GM19455 (cell line): ENCODE measurements at regions not wholly inside any gene's neighbourhood (a gene's known extent, or its start where the extent isn't known, plus 50 kb on each side); places are given as distances from the start of the nearest gene placed in this dataset.

ENCODE experiments used
- ATAC-seq: cut with Tn5 transposase; IDR thresholded peaks from one replicate; pipeline ENCODE4 v1.9.1; 2021; ENCODE audit not compliant: unreplicated experiment

- ATAC-seq: no peak
These were observed 394.0 kb upstream of the HSFY2 start for GRCh38 chrY:19167319-19168201.

GRCh38 chrY:19148783-19149182, 375.2 kb upstream of the HSFY2 start:
- ATAC-seq: no peak

DNA sequence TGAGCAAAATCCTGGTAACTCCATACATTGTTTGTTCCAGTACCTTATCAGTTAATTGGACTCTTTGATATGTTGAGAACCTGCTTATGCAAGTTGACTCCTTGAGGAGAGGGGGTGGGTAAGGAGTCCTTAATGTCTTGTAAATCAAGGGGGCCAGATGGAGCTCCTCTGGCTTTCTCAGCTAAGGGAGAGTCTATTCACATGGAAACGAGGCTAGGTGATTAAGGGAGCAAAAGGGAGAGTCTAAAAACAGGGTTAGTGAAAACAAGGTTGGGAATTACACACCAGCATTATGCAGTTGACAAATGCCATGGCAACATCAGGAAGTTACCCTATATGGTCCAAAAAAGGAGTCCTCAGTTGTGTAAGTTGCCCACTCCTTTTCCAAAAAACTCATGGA, 372.8 kb upstream of the HSFY2 start:
- ATAC-seq: no peak

GRCh38 chrY:19142093-19142492, 368.6 kb upstream of the HSFY2 start:
- ATAC-seq: no peak

DNA sequence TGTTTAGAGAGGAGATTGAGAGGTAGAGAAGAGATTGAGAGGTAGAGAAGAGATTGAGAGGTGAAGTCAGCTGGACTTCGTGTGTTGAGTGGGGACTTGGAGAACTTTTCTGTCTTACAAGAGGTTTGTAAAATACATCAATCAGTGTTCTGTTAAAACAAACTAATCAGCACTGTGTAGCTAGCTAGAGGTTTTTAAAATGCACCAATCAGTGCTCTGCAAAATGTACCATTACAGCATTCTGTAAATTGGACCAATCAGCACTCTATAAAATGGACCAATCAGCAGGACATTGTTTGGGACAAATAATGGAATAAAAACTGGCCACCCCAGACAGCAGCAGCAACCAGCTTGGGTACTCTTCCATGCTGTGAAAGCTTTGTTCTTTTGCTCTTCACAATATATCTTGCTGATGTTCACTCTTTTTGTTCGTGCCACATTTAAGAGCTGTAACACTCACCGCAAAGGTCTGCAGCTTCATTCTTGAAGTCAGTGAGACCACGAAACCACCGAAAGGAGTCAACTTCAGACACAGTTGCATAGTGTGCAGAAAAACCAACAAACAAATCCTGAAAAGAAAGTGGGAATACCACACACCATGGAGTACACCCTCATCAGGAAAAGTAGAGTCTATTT, 366.9 kb upstream of the HSFY2 start:
- ATAC-seq: no peak

DNA sequence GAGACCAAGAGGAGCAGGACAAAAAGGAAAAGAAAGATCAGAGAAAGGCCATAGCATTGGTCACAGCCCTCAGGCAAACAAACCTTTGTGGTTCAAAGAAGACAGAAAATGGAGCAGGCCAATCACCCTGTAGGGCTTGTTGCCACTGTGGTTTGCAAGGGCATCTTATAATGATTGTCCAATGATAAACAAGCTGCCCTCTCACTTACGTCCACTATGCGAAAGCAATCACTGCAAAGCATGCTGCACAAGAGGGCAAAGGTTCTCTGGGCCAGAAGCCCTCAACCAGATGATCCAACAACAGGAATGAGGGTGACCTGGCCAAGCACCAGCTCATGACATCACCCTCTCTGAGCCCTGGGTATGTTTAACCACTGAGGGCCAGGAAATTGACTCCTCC, 360.9 kb upstream of the HSFY2 start:
- no peak for ATAC-seq

GRCh38 chrY:19130569-19131358, 357.2 kb upstream of the HSFY2 start:
- no peak for ATAC-seq

GRCh38 chrY:19126889-19127288, 353.4 kb upstream of the HSFY2 start:
- ATAC-seq: no peak

DNA sequence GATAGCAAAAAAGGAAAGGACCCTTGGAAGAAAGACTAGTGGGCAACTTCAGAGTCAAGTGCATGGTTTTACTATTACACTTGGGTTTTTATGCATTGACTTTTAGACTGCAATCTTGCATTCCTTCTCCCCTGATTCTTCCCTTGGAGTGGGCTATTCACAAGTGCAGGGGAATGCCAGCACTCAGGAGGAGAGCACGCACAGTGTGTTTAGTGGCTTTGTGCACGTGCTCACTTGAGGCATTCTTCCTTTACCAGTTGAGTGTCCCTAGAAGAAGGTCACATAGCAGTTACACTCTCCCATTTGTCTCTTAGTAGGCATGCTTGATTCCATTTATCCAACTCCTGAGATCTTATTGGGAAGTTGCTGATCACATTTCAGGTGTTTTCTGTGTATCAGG, 351.1 kb upstream of the HSFY2 start:
- no peak for ATAC-seq

GRCh38 chrY:19122450-19122849, 348.9 kb upstream of the HSFY2 start:
- no peak for ATAC-seq

DNA sequence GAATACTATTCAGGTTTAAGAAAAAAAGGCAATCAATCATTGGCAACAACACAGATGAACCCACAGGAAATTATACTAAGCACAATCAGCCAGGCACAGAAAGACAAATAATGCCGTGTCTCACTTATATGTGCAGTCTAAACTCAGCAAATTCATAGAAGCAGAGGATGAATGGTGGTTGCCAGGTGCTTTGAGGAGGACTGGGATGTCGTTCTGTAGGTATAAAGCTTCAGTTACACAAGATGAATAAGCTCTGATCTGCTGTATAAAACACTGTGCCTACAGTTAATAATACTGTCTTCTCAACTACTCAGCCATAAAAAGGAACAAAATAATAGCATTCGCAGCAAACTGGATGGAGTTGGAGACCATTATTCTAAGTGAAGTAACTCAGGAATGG, 324.8 kb upstream of the HSFY2 start:
- ATAC-seq: no peak

DNA sequence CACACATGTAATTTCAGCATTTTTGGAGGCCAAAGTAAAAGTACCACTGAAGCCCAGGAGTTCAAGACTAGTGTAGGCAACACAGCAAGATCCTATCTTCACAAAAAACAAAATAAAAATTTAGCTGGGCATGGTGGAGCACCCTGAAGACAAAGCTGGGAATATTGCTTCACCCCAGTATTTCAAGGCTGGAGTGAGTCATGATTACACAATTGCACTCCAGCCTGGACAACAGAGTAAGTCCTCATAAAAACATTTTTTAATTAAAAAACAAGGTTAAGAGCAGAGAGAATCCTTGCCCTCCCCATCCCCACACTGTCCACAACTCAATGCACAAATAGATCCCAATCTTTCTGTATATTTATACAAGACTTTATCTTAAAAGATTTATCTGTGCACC, 321.9 kb upstream of the HSFY2 start:
- no peak for ATAC-seq

DNA sequence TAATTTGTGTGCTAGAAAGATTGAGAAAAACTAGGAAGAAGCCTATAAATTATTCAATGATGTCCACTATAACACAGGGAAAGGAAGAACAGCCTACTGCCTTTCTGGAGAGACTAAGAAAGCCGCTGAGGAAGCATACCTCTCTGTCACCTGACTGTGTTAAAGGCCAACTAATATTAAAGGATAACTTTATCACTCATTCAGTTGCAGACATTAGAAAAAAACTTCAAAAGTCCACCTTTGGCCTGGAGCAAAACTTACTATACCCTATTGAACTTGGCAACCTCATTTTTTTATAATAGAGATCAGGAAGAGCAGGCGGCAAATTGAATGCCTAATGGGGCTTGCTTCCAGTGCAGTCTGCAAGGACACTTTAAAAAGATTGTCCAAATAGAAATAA, 309.5 kb upstream of the HSFY2 start:
- no peak for ATAC-seq

GRCh38 chrY:19077698-19078113, 304.2 kb upstream of the HSFY2 start:
- no peak for ATAC-seq

GRCh38 chrY:19076846-19077697, 303.5 kb upstream of the HSFY2 start:
- no peak for ATAC-seq

DNA sequence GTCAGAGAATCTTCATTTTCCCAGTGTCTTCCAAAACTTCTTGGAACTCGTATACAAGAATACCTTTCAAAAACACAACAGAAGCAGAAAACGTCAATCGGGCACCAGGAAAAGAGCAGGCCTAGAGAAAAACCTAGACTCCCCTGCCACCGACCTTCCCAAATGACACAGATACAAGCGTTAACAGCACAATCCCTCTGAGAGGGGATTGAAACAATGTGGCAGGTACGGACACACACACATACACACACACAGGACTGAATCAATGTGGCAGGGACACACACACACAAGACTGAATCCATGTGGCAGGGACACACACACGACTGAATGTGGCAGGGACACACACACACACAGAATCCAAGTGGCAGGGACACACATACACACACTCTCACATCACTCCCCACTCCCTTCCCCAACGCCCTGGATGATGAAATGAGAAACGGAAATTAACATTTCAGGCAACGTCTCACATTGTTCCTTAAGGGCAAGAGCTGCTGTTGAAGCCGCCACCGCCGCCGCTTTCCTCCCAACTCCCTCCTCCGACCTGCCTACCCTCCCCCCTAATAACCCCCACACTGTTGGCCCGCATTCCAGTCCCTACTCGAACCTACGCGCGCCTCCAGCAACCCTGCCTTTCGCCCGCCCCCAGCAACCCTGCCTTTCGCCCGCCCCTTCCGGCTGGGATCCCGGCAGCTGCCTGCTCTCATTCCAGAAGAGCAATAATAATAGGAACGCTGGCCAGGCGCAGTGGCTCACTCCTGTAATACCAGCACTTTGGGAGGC, 302.1 kb upstream of the HSFY2 start:
- ATAC-seq: no peak

DNA sequence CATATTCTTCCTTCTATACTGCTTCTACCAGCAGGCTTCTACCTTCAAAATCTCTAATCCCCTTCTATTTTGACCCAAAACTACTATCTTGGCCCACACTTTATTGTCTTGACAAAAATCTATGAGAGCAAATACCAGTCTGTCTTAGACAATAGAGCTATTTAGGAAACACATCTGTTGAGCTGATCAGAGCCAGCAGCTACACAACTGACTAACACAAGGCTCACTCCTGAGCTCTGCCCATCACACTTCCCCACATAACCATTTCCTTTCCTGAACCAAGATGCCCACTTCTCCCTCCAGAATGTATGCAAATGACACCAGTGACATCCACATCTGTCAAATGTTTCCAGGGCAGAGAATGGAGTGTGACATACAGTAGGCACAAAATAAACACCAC, 293.9 kb upstream of the HSFY2 start:
- ATAC-seq: no peak

DNA sequence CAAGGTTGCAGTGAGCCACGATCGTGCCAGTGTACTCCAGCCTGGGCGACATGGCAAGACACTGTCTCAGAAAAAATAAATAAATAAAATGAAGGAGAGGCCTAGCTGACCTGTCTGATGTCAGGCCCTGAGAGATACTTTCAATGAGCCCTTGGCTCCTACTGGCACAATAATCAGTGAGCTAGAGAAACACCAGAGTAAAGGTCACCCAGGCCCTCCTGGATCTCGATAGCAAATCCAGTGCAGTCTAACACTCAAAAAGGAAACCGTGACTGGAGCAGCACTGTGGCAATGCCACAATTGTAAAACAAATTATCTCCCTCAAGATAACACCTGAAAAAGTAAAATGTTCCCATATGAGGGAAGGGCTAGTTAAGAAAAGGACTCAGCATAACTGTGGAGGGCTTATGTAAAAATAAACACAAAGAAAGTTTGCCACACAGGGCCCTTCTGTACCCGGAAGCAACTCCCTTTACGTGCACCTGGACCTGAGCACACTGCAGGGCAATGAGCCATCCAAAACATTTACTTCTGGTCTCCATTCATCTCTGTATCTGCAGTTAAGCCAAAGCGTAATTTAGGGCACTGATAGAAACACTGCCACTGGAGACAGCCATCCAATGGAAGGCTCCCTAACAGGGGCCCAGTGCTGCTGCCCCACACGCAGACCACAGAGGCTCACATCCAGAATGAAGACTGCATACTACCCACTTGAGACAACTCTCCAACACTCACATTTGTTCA, 293.1 kb upstream of the HSFY2 start:
- no peak for ATAC-seq

DNA sequence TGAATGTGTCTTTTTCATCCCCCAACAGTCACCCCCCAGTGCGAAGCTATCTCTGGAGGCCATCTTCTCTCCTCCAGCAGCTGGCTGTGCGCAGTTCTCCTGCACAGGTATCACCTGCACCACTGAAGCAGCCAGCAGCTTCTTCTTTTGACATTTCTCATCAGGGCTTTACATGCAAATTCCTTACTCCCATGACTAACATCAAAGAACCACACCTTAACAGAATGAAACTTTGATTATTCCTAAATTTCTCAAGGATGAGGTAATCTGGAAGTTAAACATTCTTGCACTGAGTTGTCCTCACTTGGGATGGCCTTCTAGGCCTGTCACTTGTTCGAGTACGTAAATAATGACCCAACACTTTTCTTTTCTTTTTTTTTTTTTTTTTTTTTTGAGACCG, 291.6 kb upstream of the HSFY2 start:
- ATAC-seq: no peak
